A673 (cell line): ENCODE measurements at regions not wholly inside any gene's neighbourhood (a gene's known extent, or its start where the extent isn't known, plus 50 kb on each side); places are given as distances from the start of the nearest gene placed in this dataset.

ENCODE experiments used
- BruUV-seq: library from RNA; stranded (reverse); fragments of 400-500 nt; replicated peaks from 2 replicates; lab custom pipeline; 2021; lab: Mats Ljungman, UMichigan
- CTCF ChIA-PET: fragments of 300-600 bp; sonication (Branson Sonifier 250); formaldehyde crosslinking; loops from one replicate; lab custom pipeline; 2022; ENCODE audit warnings: antibody characterized with exemption; lab: Charles Lee
- POLR2A ChIA-PET: fragments of 300-600 bp; sonication (Branson Sonifier 250); formaldehyde crosslinking; loops from one replicate; lab custom pipeline; 2022; ENCODE audit warnings: antibody characterized with exemption; ENCODE audit not compliant: low non-redundant PET; lab: Charles Lee
- DNase-seq: peaks from one replicate; pipeline ENCODE4 v3.0.0-alpha.2; 2015; ENCODE audit warnings: low spot score
- H3K27ac ChIP-seq: fragments of 200-600 bp; sonication (generic); 2 replicates; pipeline ENCODE4 v1.5.1; 2016; ENCODE audit warnings: mixed run types, low read depth, mild to moderate bottlenecking, mixed read lengths, antibody characterized with exemption, low read length; ENCODE audit not compliant: poor library complexity, severe bottlenecking
- H3K27me3 ChIP-seq: fragments of 200-600 bp; sonication (generic); replicated peaks from 2 replicates; pipeline ENCODE4 v1.6.1; 2017; ENCODE audit warnings: mixed run types, low read depth, mild to moderate bottlenecking, mixed read lengths, antibody characterized with exemption, low read length; ENCODE audit not compliant: insufficient read depth, poor library complexity
- H3K36me3 ChIP-seq: fragments of 200-600 bp; sonication (generic); 2 replicates; pipeline ENCODE4 v1.6.1; 2016; ENCODE audit warnings: mixed run types, mild to moderate bottlenecking, mixed read lengths, antibody characterized with exemption, low read length; ENCODE audit not compliant: insufficient read depth, poor library complexity, severe bottlenecking
- H3K4me1 ChIP-seq: fragments of 200-600 bp; sonication (generic); 2 replicates; pipeline ENCODE4 v1.6.1; 2017; ENCODE audit warnings: mixed run types, mild to moderate bottlenecking, mixed read lengths, antibody characterized with exemption, low read length; ENCODE audit not compliant: insufficient read depth, poor library complexity, severe bottlenecking
- H3K4me3 ChIP-seq: fragments of 200-600 bp; sonication (generic); 2 replicates; pipeline ENCODE4 v1.5.1; 2016; ENCODE audit warnings: low read depth, mixed run types, mild to moderate bottlenecking, mixed read lengths, low read length; ENCODE audit not compliant: poor library complexity, severe bottlenecking
- H3K9me3 ChIP-seq: fragments of 200-600 bp; sonication (generic); 2 replicates; pipeline ENCODE4 v1.6.1; 2016; ENCODE audit warnings: mixed run types, low read depth, mild to moderate bottlenecking, mixed read lengths, antibody characterized with exemption, low read length; ENCODE audit not compliant: poor library complexity, severe bottlenecking
- EZH2 ChIP-seq: fragments of 200-600 bp; sonication (generic); IDR thresholded peaks from 2 replicates; pipeline ENCODE4 v1.6.1; 2017; ENCODE audit warnings: borderline replicate concordance, low read depth, mild to moderate bottlenecking, mixed read lengths, antibody characterized with exemption, low read length; ENCODE audit not compliant: poor library complexity, severe bottlenecking
- intact Hi-C: fragments of 100-400 bp; cut with micrococcal nuclease; formaldehyde crosslinking; loops from one replicate; pipeline ENCODE4 v1.10.0; 2022; ENCODE audit not compliant: unreplicated experiment
- TF ChIP-seq, protein P1 (sequence below): fragments of 300-800, 200-600 bp; sonication (generic); conservative IDR thresholded peaks from 2 replicates; pipeline ENCODE4 v1.5.1; 2017; ENCODE audit warnings: low read depth, mild to moderate bottlenecking, antibody characterized with exemption, low read length, moderate library complexity, mixed read lengths

- no TSS peak for BruUV-seq
- no peaks in the 10 kb centered on the region for H3K9me3 ChIP-seq
- ChIA-PET POLR2A (no interaction called here), CTCF (no interaction called here)
- peaks cover 56% of the 10 kb centered on the region for H3K27me3 ChIP-seq
- no peak for TF ChIP-seq EZH2
- TF ChIP-seq, protein P1, sequence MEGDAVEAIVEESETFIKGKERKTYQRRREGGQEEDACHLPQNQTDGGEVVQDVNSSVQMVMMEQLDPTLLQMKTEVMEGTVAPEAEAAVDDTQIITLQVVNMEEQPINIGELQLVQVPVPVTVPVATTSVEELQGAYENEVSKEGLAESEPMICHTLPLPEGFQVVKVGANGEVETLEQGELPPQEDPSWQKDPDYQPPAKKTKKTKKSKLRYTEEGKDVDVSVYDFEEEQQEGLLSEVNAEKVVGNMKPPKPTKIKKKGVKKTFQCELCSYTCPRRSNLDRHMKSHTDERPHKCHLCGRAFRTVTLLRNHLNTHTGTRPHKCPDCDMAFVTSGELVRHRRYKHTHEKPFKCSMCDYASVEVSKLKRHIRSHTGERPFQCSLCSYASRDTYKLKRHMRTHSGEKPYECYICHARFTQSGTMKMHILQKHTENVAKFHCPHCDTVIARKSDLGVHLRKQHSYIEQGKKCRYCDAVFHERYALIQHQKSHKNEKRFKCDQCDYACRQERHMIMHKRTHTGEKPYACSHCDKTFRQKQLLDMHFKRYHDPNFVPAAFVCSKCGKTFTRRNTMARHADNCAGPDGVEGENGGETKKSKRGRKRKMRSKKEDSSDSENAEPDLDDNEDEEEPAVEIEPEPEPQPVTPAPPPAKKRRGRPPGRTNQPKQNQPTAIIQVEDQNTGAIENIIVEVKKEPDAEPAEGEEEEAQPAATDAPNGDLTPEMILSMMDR = no peak
- no peak overlapping the region for H3K4me3 ChIP-seq
- no peaks in the 10 kb centered on the region for H3K4me1 ChIP-seq
- H3K27ac ChIP-seq = no peak overlapping the region
- DNase-seq = no peak
- intact Hi-C loops = no loop called here
- no peaks in the 10 kb centered on the region for H3K36me3 ChIP-seq
Measured at GRCh38 chr1:170481000-170481399, 51.0 kb upstream of the GORAB start.
